Epithelial cell of prostate (primary cell): ENCODE measurements at regions not wholly inside any gene's neighbourhood (a gene's known extent, or its start where the extent isn't known, plus 50 kb on each side); places are given as distances from the start of the nearest gene placed in this dataset.
"Not testable (repeated sequence)": the region's sequence is repeated elsewhere in the genome, so short reads cannot be mapped to it uniquely, and the experiment has no call there.

Experiments
- DNase-seq: peaks from one replicate; pipeline ENCODE4 v3.0.0-alpha.2; 2011; ENCODE audit warnings: low read depth, low spot score
- H3K27ac ChIP-seq: fragments of 450-650 bp; 2 replicates; pipeline ENCODE4 v1.5.1; 2017; ENCODE audit warnings: mild to moderate bottlenecking

- H3K27ac ChIP-seq = no peak overlapping the region
- no peak for DNase-seq
These were observed 149.1 kb downstream of the MAGEB17 start for GRCh38 chrX:16316331-16316730.

- DNase-seq = no peak
These were observed 152.6 kb downstream of the MAGEB17 start for GRCh38 chrX:16319929-16320328.

GRCh38 chrX:16320765-16321355 is 153.6 kb downstream of the MAGEB17 start:
- no peak overlapping the region for H3K27ac ChIP-seq
- no peak for DNase-seq

More at GRCh38 chrX:16319929-16320328, 152.6 kb downstream of the MAGEB17 start:
- H3K27ac ChIP-seq = no peak overlapping the region

- no peak for DNase-seq
- H3K27ac ChIP-seq = no peak overlapping the region
These were observed 166.2 kb downstream of the MAGEB17 start for GRCh38 chrX:16333453-16333852.

GRCh38 chrX:16335181-16335580 is 167.9 kb downstream of the MAGEB17 start:
- no peak overlapping the region for H3K27ac ChIP-seq
- DNase-seq = no peak

GRCh38 chrX:16347968-16348670 is 180.8 kb downstream of the MAGEB17 start:
- no peak for DNase-seq
- H3K27ac ChIP-seq = no peak overlapping the region

GRCh38 chrX:16357902-16358301 is 190.6 kb downstream of the MAGEB17 start:
- DNase-seq = no peak
- no peak overlapping the region for H3K27ac ChIP-seq

GRCh38 chrX:16360056-16360455 is 192.8 kb downstream of the MAGEB17 start:
- not testable (repeated sequence) for DNase-seq, H3K27ac ChIP-seq

GRCh38 chrX:16368696-16369095 is 201.4 kb downstream of the MAGEB17 start:
- no peak for DNase-seq
- no peak overlapping the region for H3K27ac ChIP-seq

GRCh38 chrX:16376056-16376455 is 208.8 kb downstream of the MAGEB17 start:
- no peak for DNase-seq

GRCh38 chrX:16386126-16386525 is 218.8 kb downstream of the MAGEB17 start:
- DNase-seq = no peak
- no peak overlapping the region for H3K27ac ChIP-seq

More at GRCh38 chrX:16376056-16376455, 208.8 kb downstream of the MAGEB17 start:
- H3K27ac ChIP-seq = no peak overlapping the region

GRCh38 chrX:16392597-16392996 is 225.3 kb downstream of the MAGEB17 start:
- no peak for DNase-seq
- H3K27ac ChIP-seq = no peak overlapping the region

GRCh38 chrX:16394290-16394689 is 227.0 kb downstream of the MAGEB17 start:
- no peak overlapping the region for H3K27ac ChIP-seq
- DNase-seq = no peak

- no peak for DNase-seq
- no peak overlapping the region for H3K27ac ChIP-seq
These were observed 236.5 kb downstream of the MAGEB17 start for GRCh38 chrX:16403808-16404207.

GRCh38 chrX:16416588-16416987 is 233.4 kb upstream of the S100G start:
- no peak overlapping the region for H3K27ac ChIP-seq
- DNase-seq = no peak

- DNase-seq = no peak
- no peak overlapping the region for H3K27ac ChIP-seq
These were observed 231.3 kb upstream of the S100G start for GRCh38 chrX:16418650-16419049.

- H3K27ac ChIP-seq = no peak overlapping the region
- DNase-seq = no peak
These were observed 222.3 kb upstream of the S100G start for GRCh38 chrX:16427668-16428067.

- no peak overlapping the region for H3K27ac ChIP-seq
- DNase-seq = no peak
These were observed 220.6 kb upstream of the S100G start for GRCh38 chrX:16429406-16429805.

GRCh38 chrX:16431266-16431665 is 218.7 kb upstream of the S100G start:
- no peak overlapping the region for H3K27ac ChIP-seq
- DNase-seq = no peak

- no peak overlapping the region for H3K27ac ChIP-seq
- DNase-seq = no peak
These were observed 216.9 kb upstream of the S100G start for GRCh38 chrX:16433021-16433420.

GRCh38 chrX:16435399-16435986 is 214.5 kb upstream of the S100G start:
- DNase-seq = no peak
- no peak overlapping the region for H3K27ac ChIP-seq
